HEK293 (cell line): ENCODE measurements at regions not wholly inside any gene's neighbourhood (a gene's known extent, or its start where the extent isn't known, plus 50 kb on each side); places are given as distances from the start of the nearest gene placed in this dataset.

Experiments
- CTCF ChIA-PET: fragments of 350-600 bp; formaldehyde crosslinking; extraction: SDS; loops from one replicate; lab custom pipeline; 2021; ENCODE audit warnings: antibody characterized with exemption; lab: Yijun Ruan, JAX
- POLR2A ChIA-PET: fragments of 300-600 bp; formaldehyde crosslinking; extraction: SDS; loops from one replicate; lab custom pipeline; 2020; ENCODE audit warnings: antibody characterized with exemption, inconsistent platforms; lab: Yijun Ruan, JAX
- H3K27ac ChIP-seq: fragments of 200-500 bp; sonication (Bioruptor generic); 2 replicates; pipeline ENCODE4 v1.5.1; 2014; ENCODE audit warnings: low read depth, low read length, control low read depth, inconsistent platforms; ENCODE audit errors: extremely low read depth
- H3K36me3 ChIP-seq, 2 experiments: fragments of 200-500 bp in 1 of 2; sonication (Bioruptor generic) in 1 of 2; 1 replicate in 1 of 2; 2 replicates in 1 of 2; pipeline ENCODE4 v1.5.1; 2014 to 2017; ENCODE audit warnings: inconsistent platforms in 2 of 2, low read length in 2 of 2; ENCODE audit not compliant: control insufficient read depth in 2 of 2, insufficient read depth in 1 of 2
- H3K4me1 ChIP-seq: fragments of 200-500 bp; sonication (Bioruptor generic); 2 replicates; pipeline ENCODE4 v1.5.1; 2014; ENCODE audit warnings: mild to moderate bottlenecking, low read length, inconsistent platforms; ENCODE audit not compliant: control insufficient read depth, insufficient read depth
- H3K4me3 ChIP-seq: 2 replicates; pipeline ENCODE4 v1.5.1; 2011; ENCODE audit warnings: low read depth, mild to moderate bottlenecking, control low read depth, low read length, moderate library complexity
- H3K9me3 ChIP-seq: fragments of 200-500 bp; sonication (Bioruptor generic); 2 replicates; pipeline ENCODE4 v1.5.1; 2014; ENCODE audit warnings: low read depth, low read length, inconsistent platforms; ENCODE audit not compliant: control insufficient read depth, insufficient read depth
- EGR2 ChIP-seq: fragments of 450-650 bp; formaldehyde crosslinking; IDR thresholded peaks from 2 replicates; pipeline ENCODE4 v1.5.1; 2016; ENCODE audit warnings: low read depth, missing biosample characterization, missing genetic modification characterization
- GLI4 ChIP-seq: fragments of 450-650 bp; formaldehyde crosslinking; IDR thresholded peaks from 2 replicates; pipeline ENCODE4 v1.5.1; 2016; ENCODE audit warnings: missing biosample characterization, missing genetic modification characterization
- KLF1 ChIP-seq: fragments of 450-650 bp; formaldehyde crosslinking; IDR thresholded peaks from 2 replicates; pipeline ENCODE4 v1.5.1; 2016; ENCODE audit warnings: missing biosample characterization, missing genetic modification characterization
- KLF8 ChIP-seq: fragments of 450-650 bp; formaldehyde crosslinking; IDR thresholded peaks from 2 replicates; pipeline ENCODE4 v1.5.1; 2016; ENCODE audit warnings: missing biosample characterization, missing genetic modification characterization
- SCRT1 ChIP-seq: fragments of 450-650 bp; formaldehyde crosslinking; IDR thresholded peaks from 2 replicates; pipeline ENCODE4 v1.5.1; 2016; ENCODE audit warnings: missing biosample characterization, missing genetic modification characterization, borderline replicate concordance
- ZBTB48 ChIP-seq: fragments of 450-650 bp; formaldehyde crosslinking; IDR thresholded peaks from 2 replicates; pipeline ENCODE4 v1.5.1; 2016; ENCODE audit warnings: missing biosample characterization, missing genetic modification characterization
- ZFP3 ChIP-seq: fragments of 450-650 bp; formaldehyde crosslinking; IDR thresholded peaks from 2 replicates; pipeline ENCODE4 v1.5.1; 2016; ENCODE audit warnings: low read depth, missing biosample characterization, missing genetic modification characterization
- ZFP37 ChIP-seq: fragments of 450-650 bp; formaldehyde crosslinking; IDR thresholded peaks from 2 replicates; pipeline ENCODE4 v1.5.1; 2016; ENCODE audit warnings: missing biosample characterization, missing genetic modification characterization
- ZNF302 ChIP-seq: fragments of 450-650 bp; formaldehyde crosslinking; IDR thresholded peaks from 2 replicates; pipeline ENCODE4 v1.5.1; 2016; ENCODE audit warnings: missing biosample characterization, missing genetic modification characterization, low read depth
- ZNF391 ChIP-seq: fragments of 450-650 bp; formaldehyde crosslinking; IDR thresholded peaks from 2 replicates; pipeline ENCODE4 v1.5.1; 2016; ENCODE audit warnings: low read depth, missing biosample characterization, missing genetic modification characterization, borderline replicate concordance
- ZNF473 ChIP-seq: fragments of 450-650 bp; formaldehyde crosslinking; IDR thresholded peaks from 2 replicates; pipeline ENCODE4 v1.5.1; 2017; ENCODE audit warnings: missing biosample characterization, missing genetic modification characterization
- ZNF529 ChIP-seq: fragments of 450-650 bp; formaldehyde crosslinking; IDR thresholded peaks from 2 replicates; pipeline ENCODE4 v1.5.1; 2017; ENCODE audit warnings: missing genetic modification characterization, missing biosample characterization; ENCODE audit not compliant: insufficient replicate concordance
- ZNF585B ChIP-seq: fragments of 450-650 bp; formaldehyde crosslinking; IDR thresholded peaks from 2 replicates; pipeline ENCODE4 v1.5.1; 2016; ENCODE audit warnings: missing biosample characterization, missing genetic modification characterization
- ZNF626 ChIP-seq: fragments of 450-650 bp; sonication (Bioruptor Pico); formaldehyde crosslinking; IDR thresholded peaks from 2 replicates; pipeline ENCODE4 v1.5.1; 2018; ENCODE audit warnings: missing biosample characterization, missing genetic modification characterization, inconsistent platforms
- ZNF837 ChIP-seq: fragments of 450-650 bp; formaldehyde crosslinking; IDR thresholded peaks from 2 replicates; pipeline ENCODE4 v1.5.1; 2016; ENCODE audit warnings: missing biosample characterization, missing genetic modification characterization
- ZSCAN16 ChIP-seq: fragments of 450-650 bp; formaldehyde crosslinking; IDR thresholded peaks from 2 replicates; pipeline ENCODE4 v1.5.1; 2016; ENCODE audit warnings: missing biosample characterization, missing genetic modification characterization
- ZXDB ChIP-seq: fragments of 450-650 bp; formaldehyde crosslinking; IDR thresholded peaks from 2 replicates; pipeline ENCODE4 v1.5.1; 2016; ENCODE audit warnings: missing biosample characterization, missing genetic modification characterization
- TF ChIP-seq, protein P1 (sequence below): fragments of 450-650 bp; formaldehyde crosslinking; IDR thresholded peaks from 2 replicates; pipeline ENCODE4 v1.5.1; 2016; ENCODE audit warnings: missing biosample characterization, missing genetic modification characterization
- TF ChIP-seq, protein P2 (sequence below): fragments of 450-650 bp; formaldehyde crosslinking; IDR thresholded peaks from 2 replicates; pipeline ENCODE4 v1.5.1; 2017; ENCODE audit warnings: missing biosample characterization, missing genetic modification characterization
- TF ChIP-seq, protein P3 (sequence below): fragments of 450-650 bp; formaldehyde crosslinking; IDR thresholded peaks from 2 replicates; pipeline ENCODE4 v1.5.1; 2016; ENCODE audit warnings: missing biosample characterization, missing genetic modification characterization
- TF ChIP-seq, protein P4 (sequence below): fragments of 450-650 bp; formaldehyde crosslinking; IDR thresholded peaks from 2 replicates; pipeline ENCODE4 v1.5.1; 2016; ENCODE audit warnings: missing biosample characterization, missing genetic modification characterization
- TF ChIP-seq, protein P5 (sequence below): fragments of 450-650 bp; formaldehyde crosslinking; IDR thresholded peaks from 2 replicates; pipeline ENCODE4 v1.5.1; 2016; ENCODE audit warnings: missing biosample characterization, missing genetic modification characterization

DNA sequence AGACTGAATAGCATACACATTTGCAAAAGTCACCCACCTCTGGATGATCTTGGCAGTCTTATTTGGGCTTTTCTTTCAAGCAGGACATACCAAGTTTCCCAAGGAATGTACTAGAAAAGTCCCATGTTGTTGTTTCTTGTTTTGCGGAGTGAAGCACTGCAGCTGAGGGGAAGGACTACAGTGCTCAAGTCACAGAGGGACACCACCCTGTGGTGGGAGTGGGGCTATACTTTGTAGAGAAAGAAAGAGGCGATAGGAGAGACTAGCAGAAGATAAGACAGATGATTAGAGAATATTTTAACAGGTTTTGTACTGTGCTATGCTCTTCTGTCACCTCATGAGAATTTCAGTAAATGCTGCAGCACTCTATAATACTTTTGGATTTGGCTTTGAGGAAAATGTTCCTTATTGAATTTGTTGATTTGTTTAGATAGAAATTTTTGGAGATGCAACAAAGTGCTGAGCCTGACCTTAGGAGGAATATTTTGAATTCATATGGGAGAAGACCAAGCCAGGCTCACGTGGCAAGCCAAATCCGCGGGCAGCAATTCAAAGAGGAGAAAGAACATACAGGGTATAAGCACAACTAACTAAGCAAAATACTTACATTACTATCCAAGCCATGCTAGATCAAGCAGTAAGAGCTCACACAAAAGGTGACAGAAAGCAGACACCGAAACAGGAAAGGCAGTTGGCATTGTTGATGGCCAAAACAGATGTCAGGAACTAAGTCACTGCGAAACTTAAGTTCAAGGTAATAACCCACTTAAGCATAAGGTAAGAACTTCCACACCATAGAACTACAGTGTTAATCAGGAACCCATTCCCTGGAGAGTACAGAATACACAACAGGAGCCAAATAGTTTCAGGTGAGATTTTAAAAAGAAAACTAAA, 280.3 kb upstream of the INTU start:
- CTCF ChIA-PET = interaction anchor here (0.7 kb wide), 1 partner anchor 181 kb away, joined by 3 read pairs; no protein-coding TSS in a partner anchor
- H3K36me3 ChIP-seq = no peaks in the 10 kb centered on the region
- H3K4me3 ChIP-seq = no peak overlapping the region
- H3K9me3 ChIP-seq = no peaks in the 10 kb centered on the region
- no peaks in the 10 kb centered on the region for H3K4me1 ChIP-seq
- H3K27ac ChIP-seq = no peak overlapping the region
- TF ChIP-seq ZNF585B (no peak), ZBTB48 (no peak), ZXDB (tag by site-specific recombination) (no peak), KLF1 (tag by site-specific recombination) (no peak), ZFP37 (tag by site-specific recombination) (no peak)
- TF ChIP-seq, protein P1, sequence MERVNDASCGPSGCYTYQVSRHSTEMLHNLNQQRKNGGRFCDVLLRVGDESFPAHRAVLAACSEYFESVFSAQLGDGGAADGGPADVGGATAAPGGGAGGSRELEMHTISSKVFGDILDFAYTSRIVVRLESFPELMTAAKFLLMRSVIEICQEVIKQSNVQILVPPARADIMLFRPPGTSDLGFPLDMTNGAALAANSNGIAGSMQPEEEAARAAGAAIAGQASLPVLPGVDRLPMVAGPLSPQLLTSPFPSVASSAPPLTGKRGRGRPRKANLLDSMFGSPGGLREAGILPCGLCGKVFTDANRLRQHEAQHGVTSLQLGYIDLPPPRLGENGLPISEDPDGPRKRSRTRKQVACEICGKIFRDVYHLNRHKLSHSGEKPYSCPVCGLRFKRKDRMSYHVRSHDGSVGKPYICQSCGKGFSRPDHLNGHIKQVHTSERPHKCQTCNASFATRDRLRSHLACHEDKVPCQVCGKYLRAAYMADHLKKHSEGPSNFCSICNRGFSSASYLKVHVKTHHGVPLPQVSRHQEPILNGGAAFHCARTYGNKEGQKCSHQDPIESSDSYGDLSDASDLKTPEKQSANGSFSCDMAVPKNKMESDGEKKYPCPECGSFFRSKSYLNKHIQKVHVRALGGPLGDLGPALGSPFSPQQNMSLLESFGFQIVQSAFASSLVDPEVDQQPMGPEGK = no peak
- TF ChIP-seq, protein P2, sequence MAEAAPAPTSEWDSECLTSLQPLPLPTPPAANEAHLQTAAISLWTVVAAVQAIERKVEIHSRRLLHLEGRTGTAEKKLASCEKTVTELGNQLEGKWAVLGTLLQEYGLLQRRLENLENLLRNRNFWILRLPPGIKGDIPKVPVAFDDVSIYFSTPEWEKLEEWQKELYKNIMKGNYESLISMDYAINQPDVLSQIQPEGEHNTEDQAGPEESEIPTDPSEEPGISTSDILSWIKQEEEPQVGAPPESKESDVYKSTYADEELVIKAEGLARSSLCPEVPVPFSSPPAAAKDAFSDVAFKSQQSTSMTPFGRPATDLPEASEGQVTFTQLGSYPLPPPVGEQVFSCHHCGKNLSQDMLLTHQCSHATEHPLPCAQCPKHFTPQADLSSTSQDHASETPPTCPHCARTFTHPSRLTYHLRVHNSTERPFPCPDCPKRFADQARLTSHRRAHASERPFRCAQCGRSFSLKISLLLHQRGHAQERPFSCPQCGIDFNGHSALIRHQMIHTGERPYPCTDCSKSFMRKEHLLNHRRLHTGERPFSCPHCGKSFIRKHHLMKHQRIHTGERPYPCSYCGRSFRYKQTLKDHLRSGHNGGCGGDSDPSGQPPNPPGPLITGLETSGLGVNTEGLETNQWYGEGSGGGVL (tag by site-specific recombination) = no peak
- POLR2A ChIA-PET = no interaction called here

DNA sequence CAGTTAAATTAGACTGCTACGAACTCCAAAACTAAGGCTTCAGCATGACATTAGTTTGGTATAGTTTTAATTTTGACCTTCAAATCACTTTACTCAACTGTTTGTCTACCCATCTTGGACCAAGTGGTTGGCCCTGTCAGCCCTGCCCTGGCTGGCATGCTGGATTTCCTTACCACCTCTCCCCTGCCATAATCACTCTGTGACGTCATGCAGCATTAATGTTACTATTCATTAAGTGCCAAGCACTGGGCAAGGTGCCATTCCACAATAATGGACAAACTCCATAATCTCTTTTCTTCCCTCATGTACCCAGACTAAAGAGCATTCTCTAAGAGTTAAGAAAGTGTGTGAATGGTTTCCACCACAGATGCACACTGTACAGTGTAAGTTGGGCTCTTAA, 277.0 kb upstream of the INTU start:
- no peak overlapping the region for H3K4me3 ChIP-seq
- no peaks in the 10 kb centered on the region for H3K9me3 ChIP-seq
- TF ChIP-seq ZNF529 (tag by site-specific recombination) (no peak), GLI4 (tag by site-specific recombination) (no peak), ZNF626 (tag by site-specific recombination) (no peak), KLF8 (tag by site-specific recombination) (no peak), ZFP3 (tag by site-specific recombination) (no peak), ZSCAN16 (tag by site-specific recombination) (no peak), ZNF837 (tag by site-specific recombination) (no peak), ZNF585B (no peak), ZNF391 (no peak), ZNF473 (tag by site-specific recombination) (no peak), ZNF302 (tag by site-specific recombination) (no peak), EGR2 (tag by site-specific recombination) (no peak), SCRT1 (tag by site-specific recombination) (no peak)
- TF ChIP-seq, protein P3, sequence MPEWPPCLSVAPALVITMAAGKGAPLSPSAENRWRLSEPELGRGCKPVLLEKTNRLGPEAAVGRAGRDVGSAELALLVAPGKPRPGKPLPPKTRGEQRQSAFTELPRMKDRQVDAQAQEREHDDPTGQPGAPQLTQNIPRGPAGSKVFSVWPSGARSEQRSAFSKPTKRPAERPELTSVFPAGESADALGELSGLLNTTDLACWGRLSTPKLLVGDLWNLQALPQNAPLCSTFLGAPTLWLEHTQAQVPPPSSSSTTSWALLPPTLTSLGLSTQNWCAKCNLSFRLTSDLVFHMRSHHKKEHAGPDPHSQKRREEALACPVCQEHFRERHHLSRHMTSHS (tag by site-specific recombination) = no peak
- TF ChIP-seq, protein P4, sequence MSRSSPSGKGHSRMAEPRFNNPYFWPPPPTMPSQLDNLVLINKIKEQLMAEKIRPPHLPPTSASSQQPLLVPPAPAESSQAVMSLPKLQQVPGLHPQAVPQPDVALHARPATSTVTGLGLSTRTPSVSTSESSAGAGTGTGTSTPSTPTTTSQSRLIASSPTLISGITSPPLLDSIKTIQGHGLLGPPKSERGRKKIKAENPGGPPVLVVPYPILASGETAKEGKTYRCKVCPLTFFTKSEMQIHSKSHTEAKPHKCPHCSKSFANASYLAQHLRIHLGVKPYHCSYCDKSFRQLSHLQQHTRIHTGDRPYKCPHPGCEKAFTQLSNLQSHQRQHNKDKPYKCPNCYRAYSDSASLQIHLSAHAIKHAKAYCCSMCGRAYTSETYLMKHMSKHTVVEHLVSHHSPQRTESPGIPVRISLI (tag by site-specific recombination) = no peak
- TF ChIP-seq, protein P5, sequence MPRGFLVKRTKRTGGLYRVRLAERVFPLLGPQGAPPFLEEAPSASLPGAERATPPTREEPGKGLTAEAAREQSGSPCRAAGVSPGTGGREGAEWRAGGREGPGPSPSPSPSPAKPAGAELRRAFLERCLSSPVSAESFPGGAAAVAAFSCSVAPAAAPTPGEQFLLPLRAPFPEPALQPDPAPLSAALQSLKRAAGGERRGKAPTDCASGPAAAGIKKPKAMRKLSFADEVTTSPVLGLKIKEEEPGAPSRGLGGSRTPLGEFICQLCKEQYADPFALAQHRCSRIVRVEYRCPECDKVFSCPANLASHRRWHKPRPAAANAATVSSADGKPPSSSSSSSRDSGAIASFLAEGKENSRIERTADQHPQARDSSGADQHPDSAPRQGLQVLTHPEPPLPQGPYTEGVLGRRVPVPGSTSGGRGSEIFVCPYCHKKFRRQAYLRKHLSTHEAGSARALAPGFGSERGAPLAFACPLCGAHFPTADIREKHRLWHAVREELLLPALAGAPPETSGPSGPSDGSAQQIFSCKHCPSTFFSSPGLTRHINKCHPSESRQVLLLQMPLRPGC (tag by site-specific recombination) = no peak
- H3K4me1 ChIP-seq = no peaks in the 10 kb centered on the region
- CTCF ChIA-PET = no interaction called here
- H3K27ac ChIP-seq = no peak overlapping the region
- POLR2A ChIA-PET = no interaction called here
- H3K36me3 ChIP-seq = no peaks in the 10 kb centered on the region
